Osteoblast (primary cell): ENCODE measurements at regions not wholly inside any gene's neighbourhood (a gene's known extent, or its start where the extent isn't known, plus 50 kb on each side); places are given as distances from the start of the nearest gene placed in this dataset.

ENCODE experiments used
- DNase-seq: peaks from one replicate; pipeline ENCODE4 v3.0.0; 2011; ENCODE audit warnings: low spot score, mixed read lengths; ENCODE audit not compliant: insufficient read length; ENCODE audit errors: missing footprints
- H2AFZ ChIP-seq: 2 replicates; pipeline ENCODE4 v1.6.0; 2011; ENCODE audit warnings: mild to moderate bottlenecking, low read length
- H3K27ac ChIP-seq: 2 replicates; pipeline ENCODE4 v1.5.1; 2011; ENCODE audit warnings: mild to moderate bottlenecking, low read depth, low read length, moderate library complexity
- H3K27me3 ChIP-seq: 2 replicates; pipeline ENCODE4 v1.6.0; 2012; ENCODE audit warnings: mild to moderate bottlenecking, control low read depth, inconsistent platforms, low read length, moderate library complexity; ENCODE audit not compliant: insufficient read depth
- H3K36me3 ChIP-seq: 2 replicates; pipeline ENCODE4 v1.5.1; 2011; ENCODE audit warnings: mild to moderate bottlenecking, low read length, control low read depth, moderate library complexity; ENCODE audit not compliant: insufficient read depth
- H3K4me1 ChIP-seq: 2 replicates; pipeline ENCODE4 v1.5.1; 2011; ENCODE audit warnings: mild to moderate bottlenecking, low read length, control low read depth, moderate library complexity; ENCODE audit not compliant: insufficient read depth
- H3K4me2 ChIP-seq: 2 replicates; pipeline ENCODE4 v1.6.0; 2011; ENCODE audit warnings: mild to moderate bottlenecking, low read length; ENCODE audit not compliant: insufficient read depth
- H3K4me3 ChIP-seq: fragments of 200-600 bp; sonication (generic); 3 replicates; pipeline ENCODE4 v1.5.1; 2012; ENCODE audit warnings: mild to moderate bottlenecking, low read length, inconsistent platforms; ENCODE audit not compliant: insufficient read depth
- H3K79me2 ChIP-seq: 2 replicates; pipeline ENCODE4 v1.6.0; 2012; ENCODE audit warnings: mild to moderate bottlenecking, low read length, control low read depth, inconsistent platforms; ENCODE audit not compliant: insufficient read depth
- H3K9me3 ChIP-seq: 2 replicates; pipeline ENCODE4 v1.5.1; 2011; ENCODE audit warnings: low read depth, low read length, control low read depth
- H4K20me1 ChIP-seq: 2 replicates; pipeline ENCODE4 v1.6.0; 2012; ENCODE audit warnings: mild to moderate bottlenecking, low read length, control low read depth; ENCODE audit not compliant: insufficient read depth
- TF ChIP-seq, protein P1 (sequence below): IDR thresholded peaks from 2 replicates; pipeline ENCODE4 v1.5.1; 2011; ENCODE audit warnings: mild to moderate bottlenecking, low read depth, low read length, moderate library complexity; ENCODE audit errors: extremely low read depth

- H3K27ac ChIP-seq = no peak overlapping the region
- no peak for DNase-seq
- TF ChIP-seq, protein P1, sequence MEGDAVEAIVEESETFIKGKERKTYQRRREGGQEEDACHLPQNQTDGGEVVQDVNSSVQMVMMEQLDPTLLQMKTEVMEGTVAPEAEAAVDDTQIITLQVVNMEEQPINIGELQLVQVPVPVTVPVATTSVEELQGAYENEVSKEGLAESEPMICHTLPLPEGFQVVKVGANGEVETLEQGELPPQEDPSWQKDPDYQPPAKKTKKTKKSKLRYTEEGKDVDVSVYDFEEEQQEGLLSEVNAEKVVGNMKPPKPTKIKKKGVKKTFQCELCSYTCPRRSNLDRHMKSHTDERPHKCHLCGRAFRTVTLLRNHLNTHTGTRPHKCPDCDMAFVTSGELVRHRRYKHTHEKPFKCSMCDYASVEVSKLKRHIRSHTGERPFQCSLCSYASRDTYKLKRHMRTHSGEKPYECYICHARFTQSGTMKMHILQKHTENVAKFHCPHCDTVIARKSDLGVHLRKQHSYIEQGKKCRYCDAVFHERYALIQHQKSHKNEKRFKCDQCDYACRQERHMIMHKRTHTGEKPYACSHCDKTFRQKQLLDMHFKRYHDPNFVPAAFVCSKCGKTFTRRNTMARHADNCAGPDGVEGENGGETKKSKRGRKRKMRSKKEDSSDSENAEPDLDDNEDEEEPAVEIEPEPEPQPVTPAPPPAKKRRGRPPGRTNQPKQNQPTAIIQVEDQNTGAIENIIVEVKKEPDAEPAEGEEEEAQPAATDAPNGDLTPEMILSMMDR = no peak
These were observed 140.9 kb upstream of the TP63 start for GRCh38 chr3:189490337-189490736.

GRCh38 chr3:189490749-189491148 lies 140.4 kb upstream of the TP63 start:
- no peak overlapping the region for H3K4me3 ChIP-seq

More at GRCh38 chr3:189490337-189490736, 140.9 kb upstream of the TP63 start:
- H3K4me1 ChIP-seq = peaks cover 13% of the 10 kb centered on the region
- H3K4me2 ChIP-seq = no peak overlapping the region
- no peak overlapping the region for H3K4me3 ChIP-seq
- no peaks in the 10 kb centered on the region for H3K79me2 ChIP-seq
- no peaks in the 10 kb centered on the region for H4K20me1 ChIP-seq
- H2AFZ ChIP-seq = no peak overlapping the region
- H3K27me3 ChIP-seq = no peaks in the 10 kb centered on the region
- H3K9me3 ChIP-seq = no peaks in the 10 kb centered on the region
- H3K36me3 ChIP-seq = no peaks in the 10 kb centered on the region

DNA sequence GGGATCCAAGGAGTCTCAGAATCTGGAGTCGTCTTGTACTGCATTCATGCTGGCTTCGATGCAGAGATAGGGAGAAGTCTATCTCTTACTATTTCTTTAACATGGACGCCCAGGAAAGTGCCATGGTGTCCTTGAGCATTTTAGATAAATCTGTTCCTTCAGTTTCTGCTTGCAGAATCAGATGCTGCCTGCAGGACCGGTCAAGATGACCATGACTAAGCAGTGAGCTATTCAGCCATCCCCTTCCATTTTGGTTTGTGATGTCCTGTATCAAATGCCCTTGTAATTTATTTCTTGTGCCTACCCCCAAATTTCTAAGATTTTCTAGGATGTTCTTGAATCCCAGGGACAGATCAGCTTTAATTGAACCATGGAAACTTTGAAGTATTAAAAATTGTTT lies 139.4 kb upstream of the TP63 start:
- Histone ChIP-seq H3K4me1 (peaks cover 13% of the 10 kb centered on the region), H4K20me1 (no peaks in the 10 kb centered on the region), H3K4me2 (no peak overlapping the region), H3K79me2 (no peaks in the 10 kb centered on the region), H3K4me3 (no peak overlapping the region), H2AFZ (no peak overlapping the region), H3K27ac (no peak overlapping the region), H3K9me3 (no peaks in the 10 kb centered on the region), H3K36me3 (no peaks in the 10 kb centered on the region), H3K27me3 (no peaks in the 10 kb centered on the region)
- DNase-seq = peak; percentile 18
- TF ChIP-seq, protein P1 = no peak

More at GRCh38 chr3:189490749-189491148, 140.4 kb upstream of the TP63 start:
- Histone ChIP-seq H2AFZ (no peak overlapping the region), H3K27me3 (no peaks in the 10 kb centered on the region), H3K4me2 (no peak overlapping the region), H3K9me3 (no peaks in the 10 kb centered on the region), H3K36me3 (no peaks in the 10 kb centered on the region), H4K20me1 (no peaks in the 10 kb centered on the region), H3K79me2 (no peaks in the 10 kb centered on the region), H3K27ac (no peak overlapping the region), H3K4me1 (peaks cover 13% of the 10 kb centered on the region)
- no peak for DNase-seq
- TF ChIP-seq, protein P1 = no peak

DNA sequence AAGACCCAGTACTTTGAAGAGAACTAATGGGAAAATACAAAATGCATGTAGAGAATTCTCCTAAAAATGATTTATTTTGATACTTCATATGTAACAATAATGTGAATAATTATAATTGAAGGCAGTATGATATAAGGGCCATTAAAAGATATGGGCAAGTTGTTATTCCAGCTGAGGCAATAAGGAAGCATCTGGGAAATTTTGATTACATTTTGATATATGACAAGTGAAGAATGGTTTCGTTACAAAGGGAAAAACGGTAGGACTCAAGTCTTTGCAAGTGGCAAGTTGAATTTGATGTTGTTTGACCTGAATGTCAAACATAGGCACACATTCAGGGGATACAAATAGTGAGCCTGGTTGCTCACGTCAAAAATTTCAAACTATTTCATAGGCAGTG lies 137.9 kb upstream of the TP63 start:
- Histone ChIP-seq H3K4me1 (peaks cover 9% of the 10 kb centered on the region), H3K4me3 (no peak overlapping the region), H4K20me1 (no peaks in the 10 kb centered on the region), H3K9me3 (no peaks in the 10 kb centered on the region), H2AFZ (no peak overlapping the region), H3K79me2 (no peaks in the 10 kb centered on the region), H3K27me3 (no peaks in the 10 kb centered on the region), H3K27ac (no peak overlapping the region), H3K36me3 (no peaks in the 10 kb centered on the region), H3K4me2 (no peak overlapping the region)
- DNase-seq = no peak
- TF ChIP-seq, protein P1 = no peak
